Liver (tissue), 3 donors: ENCODE measurements at regions not wholly inside any gene's neighbourhood (a gene's known extent, or its start where the extent isn't known, plus 50 kb on each side); places are given as distances from the start of the nearest gene placed in this dataset.

Experiments
- JUND ChIP-seq, 2 donors: IDR thresholded peaks; 2 replicates each; pipeline ENCODE4 v1.6.1; 2016; ENCODE audit warnings: antibody characterized with exemption in 2 of 2
- NR2F2 ChIP-seq: IDR thresholded peaks from 2 replicates; pipeline ENCODE4 v1.6.1; 2016; ENCODE audit warnings: antibody characterized with exemption
- TAF1 ChIP-seq: conservative IDR thresholded peaks from 2 replicates; pipeline ENCODE4 v1.6.1; 2016; ENCODE audit warnings: antibody characterized with exemption, mild to moderate bottlenecking
- YY1 ChIP-seq: IDR thresholded peaks from 2 replicates; pipeline ENCODE4 v1.6.1; 2016; ENCODE audit warnings: antibody characterized with exemption, mild to moderate bottlenecking
- TF ChIP-seq, protein P1 (sequence below): fragments of 150-350 bp; IDR thresholded peaks from 2 replicates; pipeline ENCODE4 v1.5.1; 2017; ENCODE audit warnings: improper control_type of control experiment, low read depth, low read length; ENCODE audit not compliant: missing input control
- TF ChIP-seq, protein P2 (sequence below): IDR thresholded peaks from 2 replicates; pipeline ENCODE4 v1.6.1; 2016; ENCODE audit warnings: antibody characterized with exemption
- TF ChIP-seq, protein P3 (sequence below): IDR thresholded peaks from 2 replicates; pipeline ENCODE4 v1.6.1; 2016; ENCODE audit warnings: antibody characterized with exemption
- donor health status: healthy.
- donor health status: healthy.

- TF ChIP-seq, protein P1, sequence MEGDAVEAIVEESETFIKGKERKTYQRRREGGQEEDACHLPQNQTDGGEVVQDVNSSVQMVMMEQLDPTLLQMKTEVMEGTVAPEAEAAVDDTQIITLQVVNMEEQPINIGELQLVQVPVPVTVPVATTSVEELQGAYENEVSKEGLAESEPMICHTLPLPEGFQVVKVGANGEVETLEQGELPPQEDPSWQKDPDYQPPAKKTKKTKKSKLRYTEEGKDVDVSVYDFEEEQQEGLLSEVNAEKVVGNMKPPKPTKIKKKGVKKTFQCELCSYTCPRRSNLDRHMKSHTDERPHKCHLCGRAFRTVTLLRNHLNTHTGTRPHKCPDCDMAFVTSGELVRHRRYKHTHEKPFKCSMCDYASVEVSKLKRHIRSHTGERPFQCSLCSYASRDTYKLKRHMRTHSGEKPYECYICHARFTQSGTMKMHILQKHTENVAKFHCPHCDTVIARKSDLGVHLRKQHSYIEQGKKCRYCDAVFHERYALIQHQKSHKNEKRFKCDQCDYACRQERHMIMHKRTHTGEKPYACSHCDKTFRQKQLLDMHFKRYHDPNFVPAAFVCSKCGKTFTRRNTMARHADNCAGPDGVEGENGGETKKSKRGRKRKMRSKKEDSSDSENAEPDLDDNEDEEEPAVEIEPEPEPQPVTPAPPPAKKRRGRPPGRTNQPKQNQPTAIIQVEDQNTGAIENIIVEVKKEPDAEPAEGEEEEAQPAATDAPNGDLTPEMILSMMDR = no peak
- TF ChIP-seq JUND (IDR thresholded peaks at IDR 0.05) = no peak
- TF ChIP-seq, protein P2, sequence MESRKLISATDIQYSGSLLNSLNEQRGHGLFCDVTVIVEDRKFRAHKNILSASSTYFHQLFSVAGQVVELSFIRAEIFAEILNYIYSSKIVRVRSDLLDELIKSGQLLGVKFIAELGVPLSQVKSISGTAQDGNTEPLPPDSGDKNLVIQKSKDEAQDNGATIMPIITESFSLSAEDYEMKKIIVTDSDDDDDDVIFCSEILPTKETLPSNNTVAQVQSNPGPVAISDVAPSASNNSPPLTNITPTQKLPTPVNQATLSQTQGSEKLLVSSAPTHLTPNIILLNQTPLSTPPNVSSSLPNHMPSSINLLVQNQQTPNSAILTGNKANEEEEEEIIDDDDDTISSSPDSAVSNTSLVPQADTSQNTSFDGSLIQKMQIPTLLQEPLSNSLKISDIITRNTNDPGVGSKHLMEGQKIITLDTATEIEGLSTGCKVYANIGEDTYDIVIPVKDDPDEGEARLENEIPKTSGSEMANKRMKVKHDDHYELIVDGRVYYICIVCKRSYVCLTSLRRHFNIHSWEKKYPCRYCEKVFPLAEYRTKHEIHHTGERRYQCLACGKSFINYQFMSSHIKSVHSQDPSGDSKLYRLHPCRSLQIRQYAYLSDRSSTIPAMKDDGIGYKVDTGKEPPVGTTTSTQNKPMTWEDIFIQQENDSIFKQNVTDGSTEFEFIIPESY = no peak
- no peak for TF ChIP-seq TAF1
- TF ChIP-seq NR2F2 = no peak
- no peak for TF ChIP-seq YY1
- TF ChIP-seq, protein P3, sequence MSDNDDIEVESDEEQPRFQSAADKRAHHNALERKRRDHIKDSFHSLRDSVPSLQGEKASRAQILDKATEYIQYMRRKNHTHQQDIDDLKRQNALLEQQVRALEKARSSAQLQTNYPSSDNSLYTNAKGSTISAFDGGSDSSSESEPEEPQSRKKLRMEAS = no peak
Measured at GRCh38 chr9:96078897-96079490, 203.5 kb downstream of the ERCC6L2 start.
